GM18519 (cell line): ENCODE measurements at regions not wholly inside any gene's neighbourhood (a gene's known extent, or its start where the extent isn't known, plus 50 kb on each side); places are given as distances from the start of the nearest gene placed in this dataset.
"Not testable (repeated sequence)": the region's sequence is repeated elsewhere in the genome, so short reads cannot be mapped to it uniquely, and the experiment has no call there.

ENCODE experiments used
- ATAC-seq: cut with Tn5 transposase; IDR thresholded peaks from one replicate; pipeline ENCODE4 v1.9.1; 2021; ENCODE audit warnings: mild to moderate bottlenecking, moderate library complexity; ENCODE audit not compliant: unreplicated experiment, low FRiP score

GRCh38 chr3:25844891-25845290 lies 55.0 kb downstream of the OXSM start:
- ATAC-seq, result no peak

- ATAC-seq, result no peak
Measured at GRCh38 chr3:25846282-25846681, 56.4 kb downstream of the OXSM start.

DNA sequence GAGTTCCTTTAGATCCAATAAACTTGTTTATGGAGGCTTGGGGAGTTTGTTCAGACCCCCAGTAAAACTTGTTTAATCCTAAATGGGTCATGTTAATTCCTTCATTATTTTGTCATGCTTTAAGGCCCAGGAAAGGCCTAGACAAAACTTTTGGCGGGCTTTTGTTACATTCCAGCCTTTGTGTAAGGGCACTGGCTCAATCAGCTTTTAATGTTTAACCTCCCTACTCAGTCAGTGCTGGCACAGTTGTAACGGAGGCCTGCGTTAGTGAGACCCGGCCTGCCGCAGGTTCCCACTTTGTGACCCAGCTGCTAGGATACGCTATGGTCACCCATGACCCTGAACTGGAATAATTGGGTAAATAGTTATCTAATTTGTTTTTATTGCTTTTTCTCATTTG lies 59.2 kb downstream of the OXSM start:
- ATAC-seq, result no peak

GRCh38 chr3:25849641-25850385 lies 59.9 kb downstream of the OXSM start:
- ATAC-seq, result no peak

DNA sequence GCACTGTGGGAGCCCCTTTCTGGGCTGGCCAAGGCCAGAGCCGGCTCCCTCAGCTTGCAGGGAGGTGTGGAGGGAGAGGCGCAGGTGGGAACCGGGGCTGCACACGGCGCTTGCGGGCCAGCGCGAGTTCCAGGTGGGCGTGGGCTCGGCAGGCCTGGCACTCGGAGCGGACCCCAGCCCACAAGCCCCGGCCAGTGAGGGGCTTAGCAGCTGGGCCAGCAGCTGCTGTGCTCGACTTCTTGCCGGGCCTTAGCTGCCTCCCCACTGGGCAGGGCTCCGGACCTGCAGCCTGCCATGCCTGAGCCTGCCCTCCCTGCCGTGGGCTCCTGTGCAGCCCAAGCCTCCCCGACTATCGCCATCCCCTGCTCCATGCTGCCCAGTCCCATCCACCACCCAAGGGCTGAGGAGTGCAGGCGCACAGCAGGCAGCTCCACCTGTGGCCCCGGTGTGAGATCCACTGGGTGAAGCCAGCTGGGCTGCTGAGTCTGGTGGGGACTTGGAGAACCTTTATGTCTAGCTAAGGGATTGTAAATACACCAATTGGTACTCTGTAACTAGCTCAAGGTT lies 61.9 kb downstream of the OXSM start:
- ATAC-seq, result not testable (repeated sequence)

GRCh38 chr3:25854214-25854613 lies 64.3 kb downstream of the OXSM start:
- no peak for ATAC-seq

- ATAC-seq, result no peak
Measured at GRCh38 chr3:25854635-25855034, 64.7 kb downstream of the OXSM start.

GRCh38 chr3:25855266-25855784 lies 65.4 kb downstream of the OXSM start:
- no peak for ATAC-seq

DNA sequence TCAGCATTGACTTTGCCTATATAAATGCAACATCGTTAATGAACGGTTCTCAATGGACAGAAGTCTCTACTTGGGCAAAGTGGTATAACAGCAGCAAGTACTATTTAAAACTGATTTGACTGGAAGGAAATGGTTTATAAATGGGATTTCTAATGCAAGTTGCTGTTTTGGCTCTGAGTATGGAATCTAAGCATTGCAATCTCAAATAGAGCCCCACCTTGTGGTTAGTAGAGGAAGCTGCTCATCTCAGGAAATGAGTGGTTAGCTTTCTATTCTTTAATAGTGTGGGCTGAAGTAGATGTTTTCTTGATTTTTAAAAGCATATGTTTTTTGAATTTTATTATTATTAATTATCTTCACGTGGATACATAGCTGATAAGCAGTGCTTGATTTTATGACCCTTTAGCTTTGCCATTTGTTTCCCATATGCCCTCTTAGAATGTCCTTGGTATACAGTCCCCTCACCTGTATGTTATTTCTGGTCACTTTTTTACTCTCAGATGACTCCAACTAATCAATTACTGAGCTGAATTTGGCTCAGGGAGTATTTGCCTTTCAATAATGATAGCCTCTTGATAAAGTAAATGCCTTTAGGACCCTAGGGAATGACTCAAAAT lies 67.1 kb downstream of the OXSM start:
- ATAC-seq, result peak; percentile 87

GRCh38 chr3:25861566-25861965 lies 71.7 kb downstream of the OXSM start:
- ATAC-seq, result no peak

GRCh38 chr3:25863011-25863415 lies 73.1 kb downstream of the OXSM start:
- ATAC-seq, result no peak

GRCh38 chr3:25863416-25863959 lies 73.6 kb downstream of the OXSM start:
- ATAC-seq, result no peak

DNA sequence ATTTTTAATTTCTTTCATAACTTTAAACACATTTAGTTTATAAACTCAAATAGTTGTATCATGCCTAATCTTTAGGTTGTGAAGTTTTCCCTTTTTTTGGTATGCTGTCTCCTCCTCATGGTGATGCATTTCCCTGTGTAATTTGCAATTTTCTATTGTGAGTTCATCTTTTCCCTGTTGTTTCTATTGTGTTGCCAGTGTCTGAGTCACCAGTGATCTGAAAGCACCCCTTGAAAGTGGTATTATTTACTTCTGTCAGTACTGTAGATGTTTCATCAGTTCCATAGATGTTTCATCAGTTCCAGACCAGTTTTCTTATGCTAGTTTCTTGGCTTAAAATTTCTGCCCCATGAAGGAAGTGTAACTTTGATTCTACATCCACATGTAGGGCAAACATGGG lies 80.6 kb downstream of the OXSM start:
- no peak for ATAC-seq

GRCh38 chr3:25872200-25872877 lies 82.4 kb downstream of the OXSM start:
- peak; percentile 95 for ATAC-seq

DNA sequence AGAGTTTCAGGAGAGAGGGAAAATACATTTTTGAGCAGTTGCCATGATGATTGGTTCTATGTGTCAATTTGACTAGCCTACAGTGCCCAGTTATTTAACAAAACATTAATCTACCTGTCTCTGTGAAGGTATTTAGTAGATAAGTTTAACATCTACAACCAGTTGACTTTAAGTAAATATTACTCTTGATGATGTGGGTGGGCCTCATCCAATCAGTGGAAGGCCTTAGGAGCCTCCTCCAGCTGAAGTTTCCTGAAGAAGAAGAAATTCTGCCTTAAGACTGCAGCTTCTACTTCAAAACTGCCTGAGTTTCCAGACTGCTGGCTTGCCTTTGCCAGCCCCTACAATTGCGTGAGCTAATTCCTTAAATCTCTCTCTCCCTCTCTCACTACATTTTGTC lies 93.6 kb downstream of the OXSM start:
- no peak for ATAC-seq

GRCh38 chr3:25884981-25885380 lies 95.1 kb downstream of the OXSM start:
- ATAC-seq, result no peak

GRCh38 chr3:25885544-25885943 lies 95.7 kb downstream of the OXSM start:
- no peak for ATAC-seq

GRCh38 chr3:25887907-25888306 lies 98.0 kb downstream of the OXSM start:
- no peak for ATAC-seq

DNA sequence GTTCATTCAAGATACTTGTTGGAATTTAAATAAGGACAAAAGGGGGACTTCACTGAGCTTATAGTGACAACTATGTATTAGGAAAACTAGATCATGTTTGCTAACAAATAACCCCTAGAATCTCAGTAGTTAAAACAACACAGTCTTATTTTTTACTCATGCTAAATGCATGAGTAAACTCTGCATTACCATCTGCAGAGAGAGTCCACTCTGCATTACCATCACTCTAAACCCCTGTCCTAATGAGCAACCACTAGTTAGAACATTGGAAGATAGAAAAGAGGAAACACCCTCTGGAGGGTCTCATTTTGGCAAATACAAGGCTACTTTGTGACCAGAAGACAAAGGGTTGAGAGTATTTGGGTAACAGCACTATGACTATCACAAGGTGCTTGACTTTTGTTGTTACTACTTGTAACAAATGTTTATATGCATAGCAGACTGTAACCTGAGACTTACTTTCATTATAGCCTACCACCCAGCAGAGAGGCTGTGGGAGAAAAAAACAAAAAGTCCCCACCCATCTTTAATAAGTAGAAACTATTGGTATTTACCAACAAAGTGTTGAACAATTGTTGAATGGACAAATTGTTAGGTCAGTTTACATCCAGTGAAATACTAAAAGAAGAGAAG lies 99.1 kb downstream of the OXSM start:
- no peak for ATAC-seq

GRCh38 chr3:25889525-25889917 lies 99.6 kb downstream of the OXSM start:
- ATAC-seq, result no peak
